ENCODE measurements at regions not wholly inside any gene's neighbourhood (a gene's known extent, or its start where the extent isn't known, plus 50 kb on each side); places are given as distances from the start of the nearest gene placed in this dataset.

- TF ChIP-seq CTCF (IDR thresholded peaks at IDR 0.05) (no peak), ZFX (IDR thresholded peaks at IDR 0.05; ENCODE audit: borderline replicate concordance) (no peak)
Measured at GRCh38 chr14:96673706-96674105, 123.5 kb upstream of the VRK1 start.

Measured in 22Rv1 (cell line).